BLaER1 (cell line): ENCODE measurements at regions not wholly inside any gene's neighbourhood (a gene's known extent, or its start where the extent isn't known, plus 50 kb on each side); places are given as distances from the start of the nearest gene placed in this dataset.

Experiments used
- H3K27ac ChIP-seq: shearing (Covaris generic); formaldehyde crosslinking; 2 replicates; pipeline ENCODE4 v1.8.1; 2022
- H3K27me3 ChIP-seq: shearing (Covaris generic); formaldehyde crosslinking; 2 replicates; pipeline ENCODE4 v1.8.1; 2022
- H3K36me3 ChIP-seq: shearing (Covaris generic); formaldehyde crosslinking; 2 replicates; pipeline ENCODE4 v1.8.1; 2022
- H3K4me1 ChIP-seq: shearing (Covaris generic); formaldehyde crosslinking; 2 replicates; pipeline ENCODE4 v1.8.1; 2022
- H3K4me2 ChIP-seq: shearing (Covaris generic); formaldehyde crosslinking; 2 replicates; pipeline ENCODE4 v1.8.1; 2022
- H3K4me3 ChIP-seq: shearing (Covaris generic); formaldehyde crosslinking; 2 replicates; pipeline ENCODE4 v1.8.1; 2022
- H3K9ac ChIP-seq: shearing (Covaris generic); formaldehyde crosslinking; 2 replicates; pipeline ENCODE4 v1.8.1; 2022
- H3K9me3 ChIP-seq: shearing (Covaris generic); formaldehyde crosslinking; 2 replicates; pipeline ENCODE4 v1.8.1; 2022
- H4K20me1 ChIP-seq: shearing (Covaris generic); formaldehyde crosslinking; 2 replicates; pipeline ENCODE4 v1.8.1; 2022
- Cebpa-rat ChIP-seq: shearing (Covaris generic); IDR thresholded peaks from 2 replicates; pipeline ENCODE4 v1.8.1; 2022

- no peak overlapping the region for H3K27ac ChIP-seq
- H3K4me3 ChIP-seq: no peak overlapping the region
- no peak overlapping the region for H3K9ac ChIP-seq
- no peaks in the 10 kb centered on the region for H3K27me3 ChIP-seq
- no peaks in the 10 kb centered on the region for H3K9me3 ChIP-seq
- H3K4me2 ChIP-seq: peak overlapping the region; percentile 69
- no peaks in the 10 kb centered on the region for H4K20me1 ChIP-seq
- H3K4me1 ChIP-seq: peaks cover 20% of the 10 kb centered on the region
- H3K36me3 ChIP-seq: no peaks in the 10 kb centered on the region
- TF ChIP-seq Cebpa-rat: no peak
Observed at GRCh38 chr1:68969441-68969840, 472.6 kb upstream of the DEPDC1 start.

GRCh38 chr1:68970571-68970970 lies 473.7 kb upstream of the DEPDC1 start:
- no peak overlapping the region for H3K9ac ChIP-seq
- no peaks in the 10 kb centered on the region for H4K20me1 ChIP-seq
- no peak overlapping the region for H3K27ac ChIP-seq
- no peaks in the 10 kb centered on the region for H3K36me3 ChIP-seq
- H3K4me3 ChIP-seq: no peak overlapping the region
- no peak for TF ChIP-seq Cebpa-rat
- no peaks in the 10 kb centered on the region for H3K9me3 ChIP-seq
- H3K4me2 ChIP-seq: no peak overlapping the region
- H3K4me1 ChIP-seq: peaks cover 20% of the 10 kb centered on the region
- no peaks in the 10 kb centered on the region for H3K27me3 ChIP-seq

GRCh38 chr1:68973459-68974244 lies 476.8 kb upstream of the DEPDC1 start:
- H3K4me2 ChIP-seq: no peak overlapping the region
- H3K4me3 ChIP-seq: no peak overlapping the region
- H3K9ac ChIP-seq: no peak overlapping the region
- no peaks in the 10 kb centered on the region for H3K36me3 ChIP-seq
- TF ChIP-seq Cebpa-rat: no peak
- peaks cover 18% of the 10 kb centered on the region for H3K4me1 ChIP-seq
- no peak overlapping the region for H3K27ac ChIP-seq
- no peaks in the 10 kb centered on the region for H3K9me3 ChIP-seq
- H3K27me3 ChIP-seq: no peaks in the 10 kb centered on the region
- H4K20me1 ChIP-seq: no peaks in the 10 kb centered on the region

- no peak overlapping the region for H3K4me3 ChIP-seq
- no peak for TF ChIP-seq Cebpa-rat
Observed at GRCh38 chr1:68974447-68974846, 477.6 kb upstream of the DEPDC1 start.

GRCh38 chr1:68975212-68975933 lies 478.5 kb upstream of the DEPDC1 start:
- Histone ChIP-seq H3K9me3 (no peaks in the 10 kb centered on the region), H3K4me2 (no peak overlapping the region), H3K4me1 (peaks cover under 1% of the 10 kb centered on the region; the same call in 1 of the 2 replicates), H3K36me3 (no peaks in the 10 kb centered on the region), H3K4me3 (no peak overlapping the region), H3K27ac (no peak overlapping the region), H3K27me3 (no peaks in the 10 kb centered on the region), H4K20me1 (no peaks in the 10 kb centered on the region), H3K9ac (no peak overlapping the region)
- TF ChIP-seq Cebpa-rat: no peak

More at GRCh38 chr1:68974447-68974846, 477.6 kb upstream of the DEPDC1 start:
- no peak overlapping the region for H3K27ac ChIP-seq
- no peak overlapping the region for H3K9ac ChIP-seq
- H3K36me3 ChIP-seq: no peaks in the 10 kb centered on the region
- H3K9me3 ChIP-seq: no peaks in the 10 kb centered on the region
- no peak overlapping the region for H3K4me2 ChIP-seq
- H3K4me1 ChIP-seq: peaks cover 10% of the 10 kb centered on the region
- no peaks in the 10 kb centered on the region for H4K20me1 ChIP-seq
- H3K27me3 ChIP-seq: no peaks in the 10 kb centered on the region

- H3K9ac ChIP-seq: no peak overlapping the region
- no peaks in the 10 kb centered on the region for H3K27me3 ChIP-seq
- no peaks in the 10 kb centered on the region for H3K36me3 ChIP-seq
- H3K27ac ChIP-seq: no peak overlapping the region
- no peak overlapping the region for H3K4me3 ChIP-seq
- H3K4me2 ChIP-seq: no peak overlapping the region
- TF ChIP-seq Cebpa-rat: no peak
- no peaks in the 10 kb centered on the region for H4K20me1 ChIP-seq
- H3K4me1 ChIP-seq: no peaks in the 10 kb centered on the region
- no peaks in the 10 kb centered on the region for H3K9me3 ChIP-seq
Observed at GRCh38 chr1:68976916-68977610, 480.2 kb upstream of the DEPDC1 start.

GRCh38 chr1:68979891-68980290 lies 483.0 kb upstream of the DEPDC1 start:
- Histone ChIP-seq H3K4me1 (no peaks in the 10 kb centered on the region), H3K27me3 (no peaks in the 10 kb centered on the region), H3K9ac (no peak overlapping the region), H3K27ac (no peak overlapping the region), H3K9me3 (no peaks in the 10 kb centered on the region), H3K4me2 (no peak overlapping the region), H4K20me1 (no peaks in the 10 kb centered on the region), H3K4me3 (no peak overlapping the region), H3K36me3 (no peaks in the 10 kb centered on the region)
- no peak for TF ChIP-seq Cebpa-rat

GRCh38 chr1:68984289-68984688 lies 487.4 kb upstream of the DEPDC1 start:
- Histone ChIP-seq H3K4me3 (no peak overlapping the region), H3K4me1 (no peaks in the 10 kb centered on the region), H3K27ac (no peak overlapping the region), H4K20me1 (no peaks in the 10 kb centered on the region), H3K9ac (no peak overlapping the region), H3K9me3 (no peaks in the 10 kb centered on the region), H3K36me3 (no peaks in the 10 kb centered on the region), H3K27me3 (no peaks in the 10 kb centered on the region), H3K4me2 (no peak overlapping the region)
- TF ChIP-seq Cebpa-rat: no peak

GRCh38 chr1:68994096-68994495 lies 497.2 kb upstream of the DEPDC1 start:
- no peaks in the 10 kb centered on the region for H3K9me3 ChIP-seq
- H3K27me3 ChIP-seq: no peaks in the 10 kb centered on the region
- H3K27ac ChIP-seq: no peak overlapping the region
- no peak overlapping the region for H3K4me2 ChIP-seq
- no peaks in the 10 kb centered on the region for H3K4me1 ChIP-seq
- TF ChIP-seq Cebpa-rat: no peak
- H4K20me1 ChIP-seq: no peaks in the 10 kb centered on the region
- H3K36me3 ChIP-seq: no peaks in the 10 kb centered on the region
- no peak overlapping the region for H3K9ac ChIP-seq
- no peak overlapping the region for H3K4me3 ChIP-seq

GRCh38 chr1:69016468-69016867 lies 519.6 kb upstream of the DEPDC1 start:
- H3K27ac ChIP-seq: no peak overlapping the region
- TF ChIP-seq Cebpa-rat: no peak
- no peak overlapping the region for H3K4me2 ChIP-seq
- no peaks in the 10 kb centered on the region for H4K20me1 ChIP-seq
- H3K36me3 ChIP-seq: no peaks in the 10 kb centered on the region
- H3K27me3 ChIP-seq: no peaks in the 10 kb centered on the region
- no peaks in the 10 kb centered on the region for H3K4me1 ChIP-seq
- H3K9me3 ChIP-seq: no peaks in the 10 kb centered on the region
- no peak overlapping the region for H3K4me3 ChIP-seq
- no peak overlapping the region for H3K9ac ChIP-seq
